Gastrocnemius medialis (tissue), 4 donors: ENCODE measurements at regions not wholly inside any gene's neighbourhood (a gene's known extent, or its start where the extent isn't known, plus 50 kb on each side); places are given as distances from the start of the nearest gene placed in this dataset.
A peak's percentile ranks its signal among the peaks of the same experiment; 100 is the strongest.

Experiments
- ATAC-seq, 2 donors: fragments of 150-250 bp; one replicate each; pipeline ENCODE4 v1.9.1; 2016
- DNase-seq, 2 donors: peaks; one replicate each; pipeline ENCODE4 v3.0.0-alpha.2; 2019
- H3K27ac ChIP-seq, 4 donors: fragments of 200-600 bp; sonication (generic); 1 replicate in 1 of 4; 2 replicates in 3 of 4; pipeline ENCODE4 v1.5.1; 2016 to 2018; ENCODE audit warnings: mild to moderate bottlenecking in 2 of 4, moderate library complexity in 1 of 4
- H3K27me3 ChIP-seq, 3 donors: fragments of 200-600 bp; sonication (generic) in 2 of 3; 1 replicate in 1 of 3; 2 replicates in 2 of 3; pipeline versions ENCODE4 v1.5.1 to v1.6.0; 2016 to 2019; ENCODE audit warnings: mild to moderate bottlenecking in 1 of 3, moderate library complexity in 1 of 3
- H3K36me3 ChIP-seq, 2 donors: fragments of 200-600 bp; sonication (generic) in 1 of 2; one replicate each; pipeline ENCODE4 v1.5.1; 2017 to 2018
- H3K4me1 ChIP-seq, 2 donors: fragments of 200-600 bp; sonication (generic) in 1 of 2; one replicate each; pipeline ENCODE4 v1.5.1; 2016 to 2017; ENCODE audit warnings: mild to moderate bottlenecking in 2 of 2
- H3K4me3 ChIP-seq, 4 donors: fragments of 200-600 bp; sonication (generic) in 3 of 4; 1 replicate in 1 of 4; 2 replicates in 3 of 4; pipeline ENCODE4 v1.5.1; 2016 to 2019; ENCODE audit warnings: mild to moderate bottlenecking in 2 of 4
- H3K9me3 ChIP-seq, 3 donors: fragments of 200-600 bp; sonication (generic) in 2 of 3; 1 replicate in 1 of 3; 2 replicates in 2 of 3; pipeline ENCODE4 v1.5.1; 2016 to 2019
- CTCF ChIP-seq, 5 experiments: fragments of 450-650 bp in 3 of 5; fragments of 200-600 bp in 2 of 5; sonication (generic) in 2 of 5; IDR thresholded peaks in 4 of 5; conservative IDR thresholded peaks in 1 of 5; 1 replicate in 4 of 5; 2 replicates in 1 of 5; pipeline ENCODE4 v1.5.1; 2016 to 2019; ENCODE audit warnings: antibody characterized with exemption in 5 of 5, mild to moderate bottlenecking in 3 of 5, moderate library complexity in 3 of 5
- POLR2A ChIP-seq, 2 donors: fragments of 450-650 bp; IDR thresholded peaks; one replicate each; pipeline ENCODE4 v1.6.1; 2017; ENCODE audit warnings: antibody characterized with exemption in 2 of 2, mild to moderate bottlenecking in 2 of 2, moderate library complexity in 2 of 2
- in situ Hi-C, 4 donors: fragments of 200-750 bp; cut with MboI; loops; one replicate each; pipeline versions ENCODE4 v1.15.0 to v1.8.0; 2017; ENCODE audit warnings: low sequenced_read_pairs in 4 of 4
- intact Hi-C: fragments of 100-400 bp; cut with DNase I; formaldehyde crosslinking; loops from one replicate; pipeline ENCODE4 v1.15.1; 2023; ENCODE audit warnings: low total_unique reads

- Histone ChIP-seq H3K27me3 (no peaks in the 10 kb centered on the region), H3K36me3 (no peaks in the 10 kb centered on the region), H3K27ac (no peak overlapping the region), H3K4me1 (peaks cover 10 to 11% of the 10 kb centered on the region in 2 donors), H3K9me3 (no peaks in the 10 kb centered on the region), H3K4me3 (no peak overlapping the region)
- in situ Hi-C loops (no loop called here), intact Hi-C loops (no loop called here)
- DNase-seq (no peak), ATAC-seq (no peak)
- no peak for TF ChIP-seq CTCF (IDR thresholded peaks at IDR 0.05 in 4 of 5, conservative IDR thresholded peaks at IDR 0.05 in 1 of 5)
- no peak for TF ChIP-seq POLR2A (IDR thresholded peaks at IDR 0.05)
Observed at GRCh38 chr11:70594606-70595005, 196.3 kb downstream of the CTTN start.

DNA sequence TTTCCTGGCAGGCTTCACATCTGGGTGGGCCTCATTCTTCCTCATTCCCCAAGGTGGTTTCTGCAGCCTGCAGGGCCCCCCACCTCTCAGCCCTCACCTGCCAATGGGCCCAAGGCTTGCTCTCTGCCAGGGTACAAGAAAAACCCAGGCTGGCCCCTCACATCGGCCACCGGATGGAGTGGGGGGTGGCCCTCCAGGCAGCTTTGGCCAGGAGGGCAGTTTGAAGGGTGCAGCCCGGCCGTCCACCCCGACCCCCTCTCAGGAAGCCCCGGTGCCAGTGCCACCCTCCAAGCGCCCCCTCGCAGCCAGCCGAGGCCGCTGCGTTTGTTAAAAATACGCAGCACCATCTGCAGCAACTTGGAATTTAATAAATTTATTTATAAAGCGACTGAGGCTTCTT is 196.7 kb downstream of the CTTN start:
- Histone ChIP-seq H3K4me3 (no peak overlapping the region), H3K27me3 (no peaks in the 10 kb centered on the region), H3K27ac (no peak overlapping the region), H3K9me3 (no peaks in the 10 kb centered on the region), H3K4me1 (peaks cover 10 to 11% of the 10 kb centered on the region in 2 donors), H3K36me3 (no peaks in the 10 kb centered on the region)
- intact Hi-C loops (no loop called here), in situ Hi-C loops (no loop called here)
- DNase-seq = no peak
- ATAC-seq = no peak
- TF ChIP-seq POLR2A (IDR thresholded peaks at IDR 0.05) = no peak
- TF ChIP-seq CTCF (IDR thresholded peaks at IDR 0.05 in 4 of 5, conservative IDR thresholded peaks at IDR 0.05 in 1 of 5) = no peak

- H3K27me3 ChIP-seq = no peaks in the 10 kb centered on the region
- intact Hi-C loops = no loop called here
Observed at GRCh38 chr11:70595452-70595851, 197.1 kb downstream of the CTTN start.

GRCh38 chr11:70596091-70596490 is 197.8 kb downstream of the CTTN start:
- TF ChIP-seq POLR2A (IDR thresholded peaks at IDR 0.05) = no peak
- TF ChIP-seq CTCF (IDR thresholded peaks at IDR 0.05 in 4 of 5, conservative IDR thresholded peaks at IDR 0.05 in 1 of 5) = no peak
- intact Hi-C loops = no loop called here
- DNase-seq (no peak), ATAC-seq (peak in 1 of 2 donors; percentile 21)
- no peaks in the 10 kb centered on the region for H3K36me3 ChIP-seq
- no peak overlapping the region for H3K4me3 ChIP-seq
- no peaks in the 10 kb centered on the region for H3K27me3 ChIP-seq
- H3K9me3 ChIP-seq = no peaks in the 10 kb centered on the region
- in situ Hi-C loops = no loop called here
- no peak overlapping the region for H3K27ac ChIP-seq
- peaks cover 10 to 11% of the 10 kb centered on the region in 2 donors for H3K4me1 ChIP-seq

More at GRCh38 chr11:70595452-70595851, 197.1 kb downstream of the CTTN start:
- DNase-seq (no peak), ATAC-seq (peak; percentile 42 to 72)
- TF ChIP-seq POLR2A (IDR thresholded peaks at IDR 0.05) (no peak), CTCF (IDR thresholded peaks at IDR 0.05 in 4 of 5, conservative IDR thresholded peaks at IDR 0.05 in 1 of 5) (no peak)
- H3K4me3 ChIP-seq = no peak overlapping the region
- H3K36me3 ChIP-seq = no peaks in the 10 kb centered on the region
- in situ Hi-C loops = no loop called here
- H3K4me1 ChIP-seq = peaks cover 10 to 11% of the 10 kb centered on the region in 2 donors
- H3K9me3 ChIP-seq = no peaks in the 10 kb centered on the region
- H3K27ac ChIP-seq = no peak overlapping the region

- TF ChIP-seq POLR2A (IDR thresholded peaks at IDR 0.05) = no peak
- TF ChIP-seq CTCF (IDR thresholded peaks at IDR 0.05 in 4 of 5, conservative IDR thresholded peaks at IDR 0.05 in 1 of 5) = no peak
- in situ Hi-C loops = no loop called here
- no peak for DNase-seq
Observed at GRCh38 chr11:70597006-70597555, 198.8 kb downstream of the CTTN start.

More at GRCh38 chr11:70597006-70597555, 198.8 kb downstream of the CTTN start:
- no peaks in the 10 kb centered on the region for H3K27me3 ChIP-seq
- H3K9me3 ChIP-seq = no peaks in the 10 kb centered on the region
- H3K36me3 ChIP-seq = no peaks in the 10 kb centered on the region
- peaks cover 10 to 11% of the 10 kb centered on the region in 2 donors for H3K4me1 ChIP-seq
- intact Hi-C loops = no loop called here
- H3K27ac ChIP-seq = no peak overlapping the region
- no peak for ATAC-seq
- H3K4me3 ChIP-seq = no peak overlapping the region
